A673 (cell line): ENCODE measurements at regions not wholly inside any gene's neighbourhood (a gene's known extent, or its start where the extent isn't known, plus 50 kb on each side); places are given as distances from the start of the nearest gene placed in this dataset.

ENCODE experiments used
- EZH2 ChIP-seq: fragments of 200-600 bp; sonication (generic); IDR thresholded peaks from 2 replicates; pipeline ENCODE4 v1.6.1; 2017; ENCODE audit warnings: borderline replicate concordance, low read depth, mild to moderate bottlenecking, mixed read lengths, antibody characterized with exemption, low read length; ENCODE audit not compliant: poor library complexity, severe bottlenecking
- TF ChIP-seq, protein P1 (sequence below): fragments of 300-800, 200-600 bp; sonication (generic); conservative IDR thresholded peaks from 2 replicates; pipeline ENCODE4 v1.5.1; 2017; ENCODE audit warnings: low read depth, mild to moderate bottlenecking, antibody characterized with exemption, low read length, moderate library complexity, mixed read lengths

DNA sequence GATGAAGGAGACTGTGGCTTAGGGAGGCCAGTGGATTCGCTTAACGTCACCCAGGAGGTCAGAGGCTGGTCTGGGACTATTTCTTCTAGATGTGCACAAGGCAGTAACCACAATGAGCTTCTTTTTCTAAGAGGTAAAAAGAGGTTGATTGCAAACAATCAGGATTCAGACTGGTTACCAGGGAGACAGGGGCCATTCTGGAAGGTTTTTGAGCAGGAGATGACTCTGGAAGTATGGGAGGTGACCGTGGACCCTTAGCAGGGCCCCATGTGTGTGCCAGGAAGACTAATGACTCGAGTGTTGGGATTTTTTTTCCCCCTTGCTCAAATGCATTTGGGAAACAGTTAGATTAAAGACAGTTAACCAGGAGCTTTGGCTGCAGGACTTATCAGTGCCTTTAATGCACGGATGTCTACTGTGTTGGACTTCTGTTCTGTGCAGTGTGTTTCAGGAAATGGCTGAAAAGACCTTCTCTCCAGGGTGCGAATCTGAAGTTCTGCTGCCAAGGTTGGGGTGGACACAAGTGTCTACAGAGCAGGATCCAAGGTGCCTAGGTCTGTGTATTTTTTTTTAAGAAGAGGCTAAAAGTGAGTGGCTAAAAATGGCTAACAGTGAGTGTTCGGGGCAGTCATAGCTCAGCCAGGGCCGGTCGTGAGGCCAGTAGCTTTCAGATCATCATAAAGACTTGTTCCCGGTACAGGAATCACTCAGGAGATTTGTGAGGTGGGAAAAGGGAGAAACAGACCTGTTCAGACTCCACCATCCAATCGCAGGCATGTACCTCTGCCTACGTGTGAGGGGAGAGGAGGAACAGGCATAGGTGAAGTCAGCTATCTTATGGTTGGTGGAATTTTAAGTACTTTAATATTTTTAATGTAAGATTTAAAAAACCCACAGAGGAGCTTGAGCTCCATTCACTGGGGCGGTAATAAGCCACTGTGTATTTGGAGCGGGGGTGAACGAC, 82.3 kb upstream of the CIBAR2 start:
- TF ChIP-seq EZH2, result no peak
- TF ChIP-seq, protein P1, sequence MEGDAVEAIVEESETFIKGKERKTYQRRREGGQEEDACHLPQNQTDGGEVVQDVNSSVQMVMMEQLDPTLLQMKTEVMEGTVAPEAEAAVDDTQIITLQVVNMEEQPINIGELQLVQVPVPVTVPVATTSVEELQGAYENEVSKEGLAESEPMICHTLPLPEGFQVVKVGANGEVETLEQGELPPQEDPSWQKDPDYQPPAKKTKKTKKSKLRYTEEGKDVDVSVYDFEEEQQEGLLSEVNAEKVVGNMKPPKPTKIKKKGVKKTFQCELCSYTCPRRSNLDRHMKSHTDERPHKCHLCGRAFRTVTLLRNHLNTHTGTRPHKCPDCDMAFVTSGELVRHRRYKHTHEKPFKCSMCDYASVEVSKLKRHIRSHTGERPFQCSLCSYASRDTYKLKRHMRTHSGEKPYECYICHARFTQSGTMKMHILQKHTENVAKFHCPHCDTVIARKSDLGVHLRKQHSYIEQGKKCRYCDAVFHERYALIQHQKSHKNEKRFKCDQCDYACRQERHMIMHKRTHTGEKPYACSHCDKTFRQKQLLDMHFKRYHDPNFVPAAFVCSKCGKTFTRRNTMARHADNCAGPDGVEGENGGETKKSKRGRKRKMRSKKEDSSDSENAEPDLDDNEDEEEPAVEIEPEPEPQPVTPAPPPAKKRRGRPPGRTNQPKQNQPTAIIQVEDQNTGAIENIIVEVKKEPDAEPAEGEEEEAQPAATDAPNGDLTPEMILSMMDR, result no peak
